ENCODE measurements at regions not wholly inside any gene's neighbourhood (a gene's known extent, or its start where the extent isn't known, plus 50 kb on each side); places are given as distances from the start of the nearest gene placed in this dataset.
"Not testable (repeated sequence)": the region's sequence is repeated elsewhere in the genome, so short reads cannot be mapped to it uniquely, and the experiment has no call there.

GRCh38 chr13:83825676-83826075 is 56.6 kb downstream of the SLITRK1 start:
- DNase-seq = no peak

GRCh38 chr13:83824560-83824959 is 57.7 kb downstream of the SLITRK1 start:
- DNase-seq = no peak

DNA sequence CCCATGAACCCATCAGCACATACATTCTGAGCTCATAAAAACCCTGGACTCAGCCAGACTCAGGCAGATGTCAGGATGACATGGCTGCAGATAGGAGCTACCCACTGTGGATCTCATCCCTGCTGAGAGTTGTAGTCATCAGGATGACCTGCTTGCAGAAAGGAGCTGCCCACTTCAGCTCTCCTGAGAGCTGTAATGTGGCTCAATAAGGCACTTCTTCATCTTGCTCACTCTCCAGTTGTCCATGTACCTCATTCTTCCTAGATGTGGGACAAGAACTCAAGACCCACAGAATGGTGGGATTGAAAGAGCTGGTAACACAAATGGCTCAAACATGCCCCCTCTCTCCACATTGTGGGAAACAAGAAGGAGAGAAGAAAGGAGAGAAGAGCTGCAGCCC is 58.2 kb downstream of the SLITRK1 start:
- DNase-seq = no peak

- no peak for DNase-seq
Measured at GRCh38 chr13:83819611-83820010, 62.7 kb downstream of the SLITRK1 start.

- no peak for DNase-seq
Measured at GRCh38 chr13:83819156-83819555, 63.1 kb downstream of the SLITRK1 start.

- DNase-seq = no peak
Measured at GRCh38 chr13:83816081-83816480, 66.2 kb downstream of the SLITRK1 start.

DNA sequence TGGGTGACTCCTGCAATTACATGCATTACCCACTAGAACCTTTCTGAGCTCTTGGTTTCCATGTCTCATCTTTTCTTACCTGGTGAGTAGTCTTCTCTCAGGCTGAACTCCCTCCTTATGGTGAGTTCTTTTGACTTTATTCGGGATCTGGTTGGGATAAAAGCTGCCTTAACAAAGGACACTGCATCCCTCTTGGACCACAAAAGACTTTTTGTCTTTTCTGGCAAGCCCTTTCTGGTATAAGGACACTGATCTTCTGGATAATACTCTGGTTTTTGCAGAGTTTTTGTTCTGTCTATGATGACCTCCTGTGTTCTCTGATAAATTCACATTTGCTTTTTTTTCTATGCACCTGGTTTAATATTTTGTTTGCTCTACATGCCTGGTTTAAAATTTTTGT is 66.7 kb downstream of the SLITRK1 start:
- no peak for DNase-seq

GRCh38 chr13:83810136-83810535 is 72.1 kb downstream of the SLITRK1 start:
- no peak for DNase-seq

GRCh38 chr13:83804356-83804962 is 77.8 kb downstream of the SLITRK1 start:
- no peak for DNase-seq

- no peak for DNase-seq
Measured at GRCh38 chr13:83798731-83799130, 83.5 kb downstream of the SLITRK1 start.

GRCh38 chr13:83796364-83796763 is 85.9 kb downstream of the SLITRK1 start:
- no peak for DNase-seq

DNA sequence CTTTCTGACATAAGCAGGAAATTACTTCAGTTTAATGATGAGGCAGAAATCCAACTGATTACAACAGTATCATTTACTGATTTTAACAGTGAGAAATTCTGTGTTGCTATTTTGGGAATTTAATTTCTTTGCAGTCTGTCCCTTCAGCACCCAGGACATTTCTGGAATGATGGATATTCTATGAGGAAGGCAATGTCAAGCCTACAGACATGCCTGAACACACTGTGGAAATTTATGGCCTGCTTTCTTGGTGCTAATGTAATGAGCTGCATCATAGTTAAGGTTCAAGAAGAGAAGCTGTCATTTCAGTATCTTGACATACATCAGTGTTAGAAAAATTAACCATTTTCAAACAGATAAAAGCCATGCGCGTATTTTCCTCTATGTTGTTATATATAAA is 87.7 kb downstream of the SLITRK1 start:
- DNase-seq = no peak

DNA sequence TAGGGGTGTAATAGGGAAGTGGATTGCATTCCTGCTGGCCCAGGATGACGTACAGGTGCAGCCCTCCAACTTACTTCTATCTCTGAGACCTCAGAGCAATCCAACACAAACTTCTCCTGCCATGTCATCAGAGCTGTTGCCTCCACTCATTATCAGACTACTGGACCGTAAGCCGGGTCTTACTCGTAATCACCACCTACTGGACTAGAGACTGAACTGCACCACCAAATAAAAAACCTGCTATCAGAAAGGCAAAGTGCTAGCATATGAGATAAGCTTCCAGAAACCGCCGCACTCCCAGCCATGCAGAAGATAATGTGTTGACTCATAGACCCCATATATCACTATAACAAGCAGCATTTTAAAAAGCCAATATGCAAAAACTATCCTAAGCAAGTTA is 102.0 kb downstream of the SLITRK1 start:
- DNase-seq = no peak

GRCh38 chr13:83773961-83774360 is 108.3 kb downstream of the SLITRK1 start:
- no peak for DNase-seq

- DNase-seq = no peak
Measured at GRCh38 chr13:83765796-83766195, 116.5 kb downstream of the SLITRK1 start.

DNA sequence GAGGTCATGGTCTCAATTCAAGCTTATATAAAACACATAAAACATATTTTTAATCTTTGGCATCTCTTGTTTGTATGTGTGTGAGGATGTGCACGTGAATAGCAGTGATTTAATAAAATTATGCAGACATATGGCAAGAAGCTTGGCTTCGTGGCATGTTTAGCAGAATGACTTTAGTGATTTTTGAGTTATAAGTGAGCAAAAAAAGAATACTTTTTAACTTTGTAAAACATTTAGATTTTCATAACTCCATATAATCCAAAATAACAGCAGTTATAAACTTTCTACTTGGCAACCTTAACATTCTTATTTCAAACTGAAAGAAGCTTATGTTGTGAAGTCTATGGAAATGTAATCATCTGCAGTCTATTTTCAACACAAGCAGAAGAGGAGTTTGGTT is 120.6 kb downstream of the SLITRK1 start:
- no peak for DNase-seq

DNA sequence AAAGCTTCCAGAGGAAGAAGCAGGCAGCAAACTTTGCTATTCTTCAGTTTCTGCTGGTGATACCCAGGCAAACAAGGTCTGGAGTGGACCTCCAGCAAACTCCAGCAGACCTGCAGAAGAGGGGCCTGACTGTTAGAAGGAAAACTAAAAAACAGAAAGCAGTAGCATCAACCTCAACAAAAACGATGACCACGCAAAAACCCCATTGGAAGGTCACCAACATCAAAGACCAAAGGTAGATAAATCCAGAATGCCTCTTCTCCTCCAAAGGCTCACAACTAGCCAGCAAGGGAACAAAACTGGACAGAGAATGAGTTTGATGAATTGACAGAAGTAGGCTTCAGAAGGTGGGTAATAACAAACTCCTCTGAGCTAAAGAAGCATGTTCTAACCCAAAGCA is 127.1 kb downstream of the SLITRK1 start:
- DNase-seq = not testable (repeated sequence)

- no peak for DNase-seq
Measured at GRCh38 chr13:83753912-83754624, 128.2 kb downstream of the SLITRK1 start.

DNA sequence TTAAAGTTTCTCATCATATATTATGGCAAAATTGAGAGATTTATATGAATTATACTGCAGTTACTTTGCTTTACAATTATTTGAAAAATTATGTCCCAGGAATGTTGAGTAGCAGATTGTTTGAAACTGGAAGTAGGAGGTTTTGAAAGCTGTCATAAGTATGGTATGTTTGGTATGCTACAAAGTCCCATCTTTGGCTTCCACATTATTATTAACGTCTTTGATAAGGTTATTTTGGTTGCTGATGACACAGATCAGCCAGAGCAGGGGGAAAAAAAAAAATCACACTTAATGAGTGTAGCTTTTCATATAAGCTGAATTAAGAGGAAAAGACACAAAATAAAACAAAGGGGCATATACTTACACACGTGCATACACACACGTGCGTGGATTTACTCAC is 130.1 kb downstream of the SLITRK1 start:
- no peak for DNase-seq

DNA sequence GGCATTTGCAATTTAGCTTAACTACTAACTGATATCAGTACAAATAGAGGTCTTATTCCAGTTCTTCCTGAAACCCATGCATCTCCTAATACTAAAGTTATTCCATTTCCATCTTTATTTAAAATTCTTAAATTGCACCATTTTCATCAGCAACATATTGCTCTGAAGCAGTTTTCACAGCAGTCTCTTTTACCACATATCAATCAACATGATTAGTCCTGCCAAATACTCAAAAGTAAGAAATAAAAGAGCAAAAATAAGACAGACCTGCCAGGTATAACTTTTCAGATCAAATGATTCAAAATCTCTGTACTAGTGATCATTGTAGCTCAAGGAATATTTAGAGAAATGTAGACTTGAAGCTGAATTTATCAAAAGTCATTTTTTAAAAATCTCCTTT is 141.7 kb downstream of the SLITRK1 start:
- no peak for DNase-seq

- no peak for DNase-seq
Measured at GRCh38 chr13:83738407-83738806, 143.9 kb downstream of the SLITRK1 start.

- DNase-seq = no peak
Measured at GRCh38 chr13:83733293-83733692, 149.0 kb downstream of the SLITRK1 start.

- no peak for DNase-seq
Measured at GRCh38 chr13:83732755-83733154, 149.5 kb downstream of the SLITRK1 start.

- DNase-seq = no peak
Measured at GRCh38 chr13:83731113-83731512, 151.2 kb downstream of the SLITRK1 start.

GRCh38 chr13:83730674-83731073 is 151.6 kb downstream of the SLITRK1 start:
- DNase-seq = no peak

Measured in CD4-positive, alpha-beta T cell treated with Interleukin-17A for 4 hours (primary cell).